OCI-LY7 (cell line): ENCODE measurements at regions not wholly inside any gene's neighbourhood (a gene's known extent, or its start where the extent isn't known, plus 50 kb on each side); places are given as distances from the start of the nearest gene placed in this dataset.
"Not testable (repeated sequence)": the region's sequence is repeated elsewhere in the genome, so short reads cannot be mapped to it uniquely, and the experiment has no call there.

Experiments used
- CTCF ChIP-seq: fragments of 200-600 bp; sonication (generic); conservative IDR thresholded peaks from 2 replicates; pipeline ENCODE4 v1.5.1; 2014; ENCODE audit warnings: mild to moderate bottlenecking, antibody characterized with exemption, low read length, moderate library complexity, mixed read lengths
- EZH2phosphoT487 ChIP-seq: fragments of 200-600 bp; sonication (generic); IDR thresholded peaks from 2 replicates; pipeline ENCODE4 v1.6.1; 2018; ENCODE audit warnings: low read depth, borderline replicate concordance, mild to moderate bottlenecking, mixed run types, antibody characterized with exemption, low read length, moderate library complexity, mixed read lengths

GRCh38 chr10:3318480-3318807, 145.9 kb upstream of the PITRM1 start:
- not testable (repeated sequence) for TF ChIP-seq CTCF, EZH2phosphoT487
